ENCODE measurements at regions not wholly inside any gene's neighbourhood (a gene's known extent, or its start where the extent isn't known, plus 50 kb on each side); places are given as distances from the start of the nearest gene placed in this dataset.

DNA sequence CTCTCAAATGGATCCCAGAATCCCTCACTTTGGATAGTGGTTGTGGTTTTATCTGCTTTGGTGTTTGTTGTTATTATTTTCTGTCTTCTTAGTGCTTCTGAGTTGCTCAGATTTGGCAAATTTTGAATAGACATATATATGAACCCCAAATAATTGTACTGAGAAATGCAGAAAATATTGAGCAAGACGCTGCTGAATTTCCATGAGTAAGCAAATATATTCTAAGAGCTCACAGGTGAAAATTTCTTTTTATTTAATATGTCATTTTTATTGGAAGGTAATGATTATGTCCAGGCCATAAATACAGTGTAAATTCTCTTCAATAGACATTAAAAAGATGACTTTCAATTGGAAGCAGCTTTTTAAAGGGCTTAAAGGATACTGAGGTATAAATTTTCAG, 152.1 kb downstream of the FAT3 start:
- no peak for TF ChIP-seq CTCF (conservative IDR thresholded peaks at IDR 0.05 in 1 of 2, IDR thresholded peaks at IDR 0.05 in 1 of 2; ENCODE audit: extremely low read depth in 1 of 2, insufficient read depth in 1 of 2, low read depth in 1 of 2, low read length in 2 of 2)
- TF ChIP-seq EZH2 (IDR thresholded peaks at IDR 0.05; ENCODE audit: borderline replicate concordance, low read length), result no peak
